Caco-2 (cell line): ENCODE measurements at regions not wholly inside any gene's neighbourhood (a gene's known extent, or its start where the extent isn't known, plus 50 kb on each side); places are given as distances from the start of the nearest gene placed in this dataset.

Experiments
- BruUV-seq: library from RNA; stranded (reverse); fragments of 400-500 nt; replicated peaks from 2 replicates; lab custom pipeline; 2021; lab: Mats Ljungman, UMichigan
- CTCF ChIA-PET: fragments of 300-600 bp; sonication (Branson Sonifier 250); formaldehyde crosslinking; loops from one replicate; lab custom pipeline; 2022; ENCODE audit warnings: antibody characterized with exemption; lab: Charles Lee
- POLR2A ChIA-PET: fragments of 300-600 bp; sonication (Branson Sonifier 250); formaldehyde crosslinking; loops from one replicate; lab custom pipeline; 2022; ENCODE audit warnings: antibody characterized with exemption; lab: Charles Lee
- DNase-seq, 2 experiments: peaks; one replicate each; pipeline versions ENCODE4 v3.0.0 to v3.0.0-alpha.2; 2020 to 2022
- H3K27me3 ChIP-seq: replicated peaks from 2 replicates; pipeline ENCODE4 v1.6.0; 2011; ENCODE audit warnings: low read length; ENCODE audit not compliant: control insufficient read depth, insufficient read depth
- H3K36me3 ChIP-seq: 2 replicates; pipeline ENCODE4 v1.5.1; 2011; ENCODE audit warnings: low read length; ENCODE audit not compliant: control insufficient read depth, insufficient read depth
- H3K4me1 ChIP-seq: fragments of 250-450 bp; sonication (Bioruptor Pico); 2 replicates; pipeline ENCODE4 v1.5.1; 2020; ENCODE audit warnings: mild to moderate bottlenecking
- H3K4me3 ChIP-seq: 2 replicates; pipeline ENCODE4 v1.5.1; 2011; ENCODE audit warnings: low read depth, mild to moderate bottlenecking, control low read depth, low read length
- H3K9me3 ChIP-seq: fragments of 250-450 bp; sonication (Bioruptor Pico); 2 replicates; pipeline ENCODE4 v1.5.1; 2020; ENCODE audit warnings: mild to moderate bottlenecking, moderate library complexity
- H3K27ac Mint-ChIP-seq: one replicate; pipeline ENCODE4 v1.8.0; 2022; ENCODE audit warnings: mixed read lengths; ENCODE audit not compliant: unreplicated experiment
- H3K27me3 Mint-ChIP-seq: one replicate; pipeline ENCODE4 v1.8.0; 2022; ENCODE audit warnings: mixed read lengths; ENCODE audit not compliant: insufficient read depth, unreplicated experiment
- H3K36me3 Mint-ChIP-seq: one replicate; pipeline ENCODE4 v1.8.0; 2022; ENCODE audit warnings: mild to moderate bottlenecking, mixed read lengths; ENCODE audit not compliant: insufficient read depth, unreplicated experiment
- H3K4me1 Mint-ChIP-seq: one replicate; pipeline ENCODE4 v1.8.0; 2022; ENCODE audit warnings: low read depth, mixed read lengths; ENCODE audit not compliant: unreplicated experiment
- H3K4me3 Mint-ChIP-seq: one replicate; pipeline ENCODE4 v1.8.0; 2022; ENCODE audit warnings: mild to moderate bottlenecking, moderate library complexity, mixed read lengths; ENCODE audit not compliant: unreplicated experiment
- H3K9me3 Mint-ChIP-seq: one replicate; pipeline ENCODE4 v1.8.0; 2022; ENCODE audit warnings: mixed read lengths; ENCODE audit not compliant: unreplicated experiment
- intact Hi-C: fragments of 100-400 bp; cut with micrococcal nuclease; formaldehyde crosslinking; loops from one replicate; pipeline ENCODE4 v1.10.0; 2022; ENCODE audit not compliant: unreplicated experiment
- TF ChIP-seq, protein P1 (sequence below), 2 experiments: fragments of 200-600 bp in 1 of 2; IDR thresholded peaks; 1 replicate in 1 of 2; 2 replicates in 1 of 2; pipeline versions ENCODE4 v1.5.1 to v1.8.0; 2011 to 2022; ENCODE audit warnings: antibody characterized with exemption in 1 of 2, control low read depth in 1 of 2, inconsistent platforms in 1 of 2, low read depth in 1 of 2, low read length in 1 of 2, mild to moderate bottlenecking in 1 of 2, moderate library complexity in 1 of 2; ENCODE audit not compliant: insufficient read depth in 1 of 2, severe bottlenecking in 1 of 2, unreplicated experiment in 1 of 2

GRCh38 chr18:24843123-24843522 lies 382.7 kb downstream of the HRH4 start:
- POLR2A ChIA-PET: no interaction called here
- CTCF ChIA-PET: no interaction called here
- TF ChIP-seq, protein P1, sequence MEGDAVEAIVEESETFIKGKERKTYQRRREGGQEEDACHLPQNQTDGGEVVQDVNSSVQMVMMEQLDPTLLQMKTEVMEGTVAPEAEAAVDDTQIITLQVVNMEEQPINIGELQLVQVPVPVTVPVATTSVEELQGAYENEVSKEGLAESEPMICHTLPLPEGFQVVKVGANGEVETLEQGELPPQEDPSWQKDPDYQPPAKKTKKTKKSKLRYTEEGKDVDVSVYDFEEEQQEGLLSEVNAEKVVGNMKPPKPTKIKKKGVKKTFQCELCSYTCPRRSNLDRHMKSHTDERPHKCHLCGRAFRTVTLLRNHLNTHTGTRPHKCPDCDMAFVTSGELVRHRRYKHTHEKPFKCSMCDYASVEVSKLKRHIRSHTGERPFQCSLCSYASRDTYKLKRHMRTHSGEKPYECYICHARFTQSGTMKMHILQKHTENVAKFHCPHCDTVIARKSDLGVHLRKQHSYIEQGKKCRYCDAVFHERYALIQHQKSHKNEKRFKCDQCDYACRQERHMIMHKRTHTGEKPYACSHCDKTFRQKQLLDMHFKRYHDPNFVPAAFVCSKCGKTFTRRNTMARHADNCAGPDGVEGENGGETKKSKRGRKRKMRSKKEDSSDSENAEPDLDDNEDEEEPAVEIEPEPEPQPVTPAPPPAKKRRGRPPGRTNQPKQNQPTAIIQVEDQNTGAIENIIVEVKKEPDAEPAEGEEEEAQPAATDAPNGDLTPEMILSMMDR (IDR thresholded peaks at IDR 0.05; ENCODE audit: insufficient read depth in 1 of 2, low read depth in 1 of 2, low read length in 1 of 2, severe bottlenecking in 1 of 2, unreplicated experiment in 1 of 2): no peak
- no peak overlapping the region for H3K27ac Mint-ChIP-seq
- intact Hi-C loops: no loop called here
- BruUV-seq: no TSS peak
- Histone ChIP-seq H3K4me3 (no peak overlapping the region), H3K36me3 (no peaks in the 10 kb centered on the region), H3K9me3 (no peaks in the 10 kb centered on the region), H3K27me3 (no peaks in the 10 kb centered on the region), H3K4me1 (no peaks in the 10 kb centered on the region)
- H3K4me1 Mint-ChIP-seq: peaks cover 6% of the 10 kb centered on the region
- no peaks in the 10 kb centered on the region for H3K9me3 Mint-ChIP-seq
- H3K27me3 Mint-ChIP-seq: peaks cover 3% of the 10 kb centered on the region
- no peak for DNase-seq
- no peak overlapping the region for H3K4me3 Mint-ChIP-seq
- no peaks in the 10 kb centered on the region for H3K36me3 Mint-ChIP-seq

DNA sequence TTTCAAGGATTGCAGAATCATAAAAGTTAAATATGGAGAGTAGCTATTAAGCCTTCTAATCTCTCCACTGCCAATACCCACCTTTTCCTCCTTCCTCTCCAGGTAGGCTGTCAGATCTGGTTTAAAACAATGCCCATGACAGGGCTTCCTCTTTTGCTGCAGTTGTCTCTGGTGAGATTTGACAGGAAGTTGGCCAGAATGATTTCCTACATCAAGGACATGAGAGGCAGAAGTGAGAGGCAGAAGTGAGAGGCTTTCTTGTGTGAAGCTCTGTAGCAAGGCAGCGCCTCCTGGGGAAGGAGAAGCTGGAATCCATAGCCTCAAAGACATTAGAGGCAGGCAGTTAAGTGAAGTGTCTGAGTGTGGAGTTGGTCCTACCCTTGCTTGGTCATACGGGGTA lies 385.7 kb downstream of the HRH4 start:
- intact Hi-C loops: no loop called here
- Histone ChIP-seq H3K4me1 (no peaks in the 10 kb centered on the region), H3K27me3 (no peaks in the 10 kb centered on the region), H3K36me3 (no peaks in the 10 kb centered on the region), H3K4me3 (no peak overlapping the region), H3K9me3 (no peaks in the 10 kb centered on the region)
- DNase-seq: no peak
- H3K4me3 Mint-ChIP-seq: no peak overlapping the region
- CTCF ChIA-PET: no interaction called here
- no peak overlapping the region for H3K27ac Mint-ChIP-seq
- no TSS peak for BruUV-seq
- H3K9me3 Mint-ChIP-seq: no peaks in the 10 kb centered on the region
- POLR2A ChIA-PET: no interaction called here
- no peaks in the 10 kb centered on the region for H3K36me3 Mint-ChIP-seq
- peaks cover 8% of the 10 kb centered on the region for H3K27me3 Mint-ChIP-seq
- no peaks in the 10 kb centered on the region for H3K4me1 Mint-ChIP-seq
- TF ChIP-seq, protein P1 (IDR thresholded peaks at IDR 0.05; ENCODE audit: insufficient read depth in 1 of 2, low read depth in 1 of 2, low read length in 1 of 2, severe bottlenecking in 1 of 2, unreplicated experiment in 1 of 2): no peak

GRCh38 chr18:24850532-24850931 lies 390.1 kb downstream of the HRH4 start:
- intact Hi-C loops: no loop called here
- Mint-ChIP-seq H3K36me3 (no peaks in the 10 kb centered on the region), H3K9me3 (no peaks in the 10 kb centered on the region), H3K4me1 (no peaks in the 10 kb centered on the region), H3K4me3 (no peak overlapping the region), H3K27ac (no peak overlapping the region), H3K27me3 (peaks cover 5% of the 10 kb centered on the region)
- BruUV-seq: no TSS peak
- DNase-seq: no peak
- Histone ChIP-seq H3K4me3 (no peak overlapping the region), H3K9me3 (no peaks in the 10 kb centered on the region), H3K4me1 (no peaks in the 10 kb centered on the region), H3K27me3 (no peaks in the 10 kb centered on the region), H3K36me3 (no peaks in the 10 kb centered on the region)
- ChIA-PET CTCF (no interaction called here), POLR2A (no interaction called here)
- TF ChIP-seq, protein P1 (IDR thresholded peaks at IDR 0.05; ENCODE audit: insufficient read depth in 1 of 2, low read depth in 1 of 2, low read length in 1 of 2, severe bottlenecking in 1 of 2, unreplicated experiment in 1 of 2): no peak
